HG03097 (cell line): ENCODE measurements at regions not wholly inside any gene's neighbourhood (a gene's known extent, or its start where the extent isn't known, plus 50 kb on each side); places are given as distances from the start of the nearest gene placed in this dataset.

Experiments used
- ATAC-seq: cut with Tn5 transposase; IDR thresholded peaks from one replicate; pipeline ENCODE4 v1.9.1; 2021; ENCODE audit not compliant: unreplicated experiment, low FRiP score

GRCh38 chr5:2200261-2200950 lies 317.7 kb upstream of the IRX4 start:
- no peak for ATAC-seq

GRCh38 chr5:2199697-2200096 lies 317.0 kb upstream of the IRX4 start:
- ATAC-seq, result no peak

- no peak for ATAC-seq
These were observed 314.4 kb upstream of the IRX4 start for GRCh38 chr5:2196989-2197619.

- no peak for ATAC-seq
These were observed 313.7 kb upstream of the IRX4 start for GRCh38 chr5:2196416-2196815.

- ATAC-seq, result no peak
These were observed 312.2 kb upstream of the IRX4 start for GRCh38 chr5:2194949-2195348.

- no peak for ATAC-seq
These were observed 311.5 kb upstream of the IRX4 start for GRCh38 chr5:2194236-2194555.

GRCh38 chr5:2193542-2194235 lies 311.0 kb upstream of the IRX4 start:
- no peak for ATAC-seq

GRCh38 chr5:2193142-2193541 lies 310.4 kb upstream of the IRX4 start:
- ATAC-seq, result no peak

- no peak for ATAC-seq
These were observed 309.8 kb upstream of the IRX4 start for GRCh38 chr5:2192496-2192895.

- ATAC-seq, result no peak
These were observed 309.2 kb upstream of the IRX4 start for GRCh38 chr5:2191972-2192371.

GRCh38 chr5:2190549-2190948 lies 307.8 kb upstream of the IRX4 start:
- no peak for ATAC-seq

GRCh38 chr5:2188661-2189060 lies 305.9 kb upstream of the IRX4 start:
- no peak for ATAC-seq

- ATAC-seq, result no peak
These were observed 305.4 kb upstream of the IRX4 start for GRCh38 chr5:2188137-2188536.

GRCh38 chr5:2187687-2188086 lies 305.0 kb upstream of the IRX4 start:
- ATAC-seq, result no peak

- no peak for ATAC-seq
These were observed 304.4 kb upstream of the IRX4 start for GRCh38 chr5:2187156-2187555.

- no peak for ATAC-seq
These were observed 303.8 kb upstream of the IRX4 start for GRCh38 chr5:2186472-2187015.

- no peak for ATAC-seq
These were observed 303.1 kb upstream of the IRX4 start for GRCh38 chr5:2185646-2186471.

- ATAC-seq, result no peak
These were observed 302.1 kb upstream of the IRX4 start for GRCh38 chr5:2184563-2185540.

GRCh38 chr5:2184026-2184366 lies 301.3 kb upstream of the IRX4 start:
- no peak for ATAC-seq
